M059J (cell line): ENCODE measurements at regions not wholly inside any gene's neighbourhood (a gene's known extent, or its start where the extent isn't known, plus 50 kb on each side); places are given as distances from the start of the nearest gene placed in this dataset.

Experiments
- DNase-seq: peaks from one replicate; pipeline ENCODE4 v3.0.0-alpha.2; 2012; ENCODE audit warnings: low read depth

- no peak for DNase-seq
Observed at GRCh38 chr22:27677905-27678458, 123.6 kb downstream of the MN1 start.

GRCh38 chr22:27679176-27679575 is 122.4 kb downstream of the MN1 start:
- no peak for DNase-seq

GRCh38 chr22:27679693-27680488 is 121.7 kb downstream of the MN1 start:
- DNase-seq = no peak

- DNase-seq = no peak
Observed at GRCh38 chr22:27680636-27681035, 120.9 kb downstream of the MN1 start.

GRCh38 chr22:27681037-27681436 is 120.5 kb downstream of the MN1 start:
- DNase-seq = no peak

GRCh38 chr22:27682437-27682836 is 119.1 kb downstream of the MN1 start:
- DNase-seq = no peak

GRCh38 chr22:27684901-27685300 is 116.7 kb downstream of the MN1 start:
- DNase-seq = no peak

GRCh38 chr22:27685515-27685914 is 116.0 kb downstream of the MN1 start:
- DNase-seq = no peak

- no peak for DNase-seq
Observed at GRCh38 chr22:27685970-27686369, 115.6 kb downstream of the MN1 start.

GRCh38 chr22:27686534-27686933 is 115.0 kb downstream of the MN1 start:
- peak; percentile 82 for DNase-seq

- DNase-seq = peak; percentile 33
Observed at GRCh38 chr22:27687984-27688545, 113.5 kb downstream of the MN1 start.

- no peak for DNase-seq
Observed at GRCh38 chr22:27689664-27690063, 111.9 kb downstream of the MN1 start.

GRCh38 chr22:27690599-27690998 is 111.0 kb downstream of the MN1 start:
- DNase-seq = no peak

- DNase-seq = peak; percentile 15
Observed at GRCh38 chr22:27692243-27692642, 109.3 kb downstream of the MN1 start.

GRCh38 chr22:27695925-27696324 is 105.6 kb downstream of the MN1 start:
- DNase-seq = no peak

- no peak for DNase-seq
Observed at GRCh38 chr22:27697888-27698287, 103.7 kb downstream of the MN1 start.
